Vagina (tissue), 2 donors: ENCODE measurements at regions not wholly inside any gene's neighbourhood (a gene's known extent, or its start where the extent isn't known, plus 50 kb on each side); places are given as distances from the start of the nearest gene placed in this dataset.

Experiments
- POLR2AphosphoS5 ChIP-seq, 2 donors: sonication (generic); formaldehyde crosslinking; IDR thresholded peaks; one replicate each; pipeline ENCODE4 v1.9.0; 2017; ENCODE audit warnings: antibody characterized with exemption in 2 of 2, mild to moderate bottlenecking in 2 of 2, low read depth in 1 of 2; ENCODE audit not compliant: insufficient read depth in 1 of 2
- TF ChIP-seq, protein P1 (sequence below), 3 experiments: fragments of 450-650 bp in 2 of 3; fragments of 200-600 bp in 1 of 3; sonication (generic) in 1 of 3; IDR thresholded peaks; one replicate each; pipeline ENCODE4 v1.5.1; 2017 to 2019; ENCODE audit warnings: antibody characterized with exemption in 3 of 3, mild to moderate bottlenecking in 2 of 3, moderate library complexity in 2 of 3

DNA sequence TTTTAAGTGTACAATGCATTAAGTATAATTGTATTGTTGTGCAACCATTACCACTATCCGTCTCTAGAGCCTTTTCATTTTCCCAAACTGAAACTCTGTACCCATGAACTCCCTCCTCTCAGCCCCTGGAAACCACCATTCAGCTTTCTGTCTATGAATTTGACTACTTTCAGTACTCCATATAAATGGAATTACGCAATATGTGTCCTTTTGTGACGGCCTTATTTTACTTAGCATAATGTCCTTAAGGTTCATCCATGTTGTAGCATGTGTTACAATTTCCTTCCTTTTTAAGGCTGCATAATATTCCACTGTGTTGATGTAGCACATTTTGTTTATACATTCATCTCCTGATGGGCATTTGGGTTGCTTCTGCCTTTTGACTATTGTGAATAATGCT is 143.6 kb upstream of the KCNG1 start:
- TF ChIP-seq POLR2AphosphoS5 (IDR thresholded peaks at IDR 0.05; ENCODE audit: insufficient read depth in 1 of 2, low read depth in 1 of 2): no peak
- TF ChIP-seq, protein P1, sequence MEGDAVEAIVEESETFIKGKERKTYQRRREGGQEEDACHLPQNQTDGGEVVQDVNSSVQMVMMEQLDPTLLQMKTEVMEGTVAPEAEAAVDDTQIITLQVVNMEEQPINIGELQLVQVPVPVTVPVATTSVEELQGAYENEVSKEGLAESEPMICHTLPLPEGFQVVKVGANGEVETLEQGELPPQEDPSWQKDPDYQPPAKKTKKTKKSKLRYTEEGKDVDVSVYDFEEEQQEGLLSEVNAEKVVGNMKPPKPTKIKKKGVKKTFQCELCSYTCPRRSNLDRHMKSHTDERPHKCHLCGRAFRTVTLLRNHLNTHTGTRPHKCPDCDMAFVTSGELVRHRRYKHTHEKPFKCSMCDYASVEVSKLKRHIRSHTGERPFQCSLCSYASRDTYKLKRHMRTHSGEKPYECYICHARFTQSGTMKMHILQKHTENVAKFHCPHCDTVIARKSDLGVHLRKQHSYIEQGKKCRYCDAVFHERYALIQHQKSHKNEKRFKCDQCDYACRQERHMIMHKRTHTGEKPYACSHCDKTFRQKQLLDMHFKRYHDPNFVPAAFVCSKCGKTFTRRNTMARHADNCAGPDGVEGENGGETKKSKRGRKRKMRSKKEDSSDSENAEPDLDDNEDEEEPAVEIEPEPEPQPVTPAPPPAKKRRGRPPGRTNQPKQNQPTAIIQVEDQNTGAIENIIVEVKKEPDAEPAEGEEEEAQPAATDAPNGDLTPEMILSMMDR (IDR thresholded peaks at IDR 0.05): no peak
